BJ (cell line): ENCODE measurements at regions not wholly inside any gene's neighbourhood (a gene's known extent, or its start where the extent isn't known, plus 50 kb on each side); places are given as distances from the start of the nearest gene placed in this dataset.

Source experiments
- CTCF ChIA-PET: fragments of 350-600 bp; formaldehyde crosslinking; extraction: SDS; loops from one replicate; lab custom pipeline; 2021; ENCODE audit warnings: antibody characterized with exemption, inconsistent platforms; lab: Yijun Ruan, JAX
- POLR2A ChIA-PET: fragments of 300-600 bp; sonication (Branson Sonifier 250); formaldehyde crosslinking; extraction: SDS; loops from one replicate; lab custom pipeline; 2021; ENCODE audit warnings: antibody characterized with exemption; lab: Charles Lee
- DNase-seq: peaks from one replicate; pipeline ENCODE4 v3.0.0-alpha.2; 2011; ENCODE audit warnings: low read depth
- H3K27me3 ChIP-seq: 2 replicates; pipeline ENCODE4 v1.6.0; 2011; ENCODE audit warnings: low read length; ENCODE audit not compliant: control insufficient read depth, insufficient read depth
- H3K36me3 ChIP-seq: 2 replicates; pipeline ENCODE4 v1.5.1; 2011; ENCODE audit warnings: low read length; ENCODE audit not compliant: control insufficient read depth, insufficient read depth
- H3K4me3 ChIP-seq: 2 replicates; pipeline ENCODE4 v1.5.1; 2011; ENCODE audit warnings: low read depth, mild to moderate bottlenecking, control low read depth, low read length
- CTCF ChIP-seq: IDR thresholded peaks from 2 replicates; pipeline ENCODE4 v1.5.1; 2011; ENCODE audit warnings: low read depth, mild to moderate bottlenecking, control low read depth, inconsistent platforms, low read length, moderate library complexity; ENCODE audit not compliant: insufficient read depth

GRCh38 chr2:150293771-150294170 lies 193.7 kb downstream of the RND3 start:
- no peak overlapping the region for H3K4me3 ChIP-seq
- H3K36me3 ChIP-seq = no peaks in the 10 kb centered on the region
- DNase-seq = no peak
- TF ChIP-seq CTCF = no peak
- ChIA-PET POLR2A (no interaction called here), CTCF (no interaction called here)
- no peaks in the 10 kb centered on the region for H3K27me3 ChIP-seq

- no peak for TF ChIP-seq CTCF
- CTCF ChIA-PET = no interaction called here
These were observed 194.7 kb downstream of the RND3 start for GRCh38 chr2:150292807-150293206.

GRCh38 chr2:150292192-150292591 lies 195.3 kb downstream of the RND3 start:
- no peak for DNase-seq
- ChIA-PET POLR2A (no interaction called here), CTCF (no interaction called here)
- Histone ChIP-seq H3K36me3 (no peaks in the 10 kb centered on the region), H3K27me3 (no peaks in the 10 kb centered on the region), H3K4me3 (no peak overlapping the region)
- TF ChIP-seq CTCF = no peak

More at GRCh38 chr2:150292807-150293206, 194.7 kb downstream of the RND3 start:
- no peak for DNase-seq
- no peaks in the 10 kb centered on the region for H3K36me3 ChIP-seq
- no peak overlapping the region for H3K4me3 ChIP-seq
- POLR2A ChIA-PET = no interaction called here
- H3K27me3 ChIP-seq = no peaks in the 10 kb centered on the region

- no peak overlapping the region for H3K4me3 ChIP-seq
- no peak for TF ChIP-seq CTCF
- no peaks in the 10 kb centered on the region for H3K36me3 ChIP-seq
- H3K27me3 ChIP-seq = no peaks in the 10 kb centered on the region
- DNase-seq = no peak
- CTCF ChIA-PET = no interaction called here
- POLR2A ChIA-PET = no interaction called here
These were observed 200.6 kb downstream of the RND3 start for GRCh38 chr2:150286730-150287362.

GRCh38 chr2:150284116-150284515 lies 203.4 kb downstream of the RND3 start:
- Histone ChIP-seq H3K4me3 (no peak overlapping the region), H3K27me3 (no peaks in the 10 kb centered on the region), H3K36me3 (no peaks in the 10 kb centered on the region)
- POLR2A ChIA-PET = no interaction called here
- no peak for DNase-seq
- CTCF ChIA-PET = no interaction called here
- no peak for TF ChIP-seq CTCF
